ENCODE measurements at regions not wholly inside any gene's neighbourhood (a gene's known extent, or its start where the extent isn't known, plus 50 kb on each side); places are given as distances from the start of the nearest gene placed in this dataset.
"Not testable (repeated sequence)": the region's sequence is repeated elsewhere in the genome, so short reads cannot be mapped to it uniquely, and the experiment has no call there.

- DNase-seq = no peak
- Mint-ChIP-seq H3K27ac (no peak overlapping the region), H3K27me3 (no peaks in the 10 kb centered on the region), H3K4me1 (no peaks in the 10 kb centered on the region), H3K9me3 (ENCODE audit: insufficient read depth) (no peaks in the 10 kb centered on the region), H3K4me3 (no peak overlapping the region)
- H3K27ac ChIP-seq (ENCODE audit: low read length in 2 of 2) = no peak overlapping the region
- ChIA-PET POLR2A (no interaction called here), CTCF (no interaction called here)
- TF ChIP-seq EZH2 (IDR thresholded peaks at IDR 0.05; ENCODE audit: borderline replicate concordance, insufficient read depth, low read depth, low read length, poor library complexity, severe bottlenecking) = no peak
- TF ChIP-seq, protein P1, sequence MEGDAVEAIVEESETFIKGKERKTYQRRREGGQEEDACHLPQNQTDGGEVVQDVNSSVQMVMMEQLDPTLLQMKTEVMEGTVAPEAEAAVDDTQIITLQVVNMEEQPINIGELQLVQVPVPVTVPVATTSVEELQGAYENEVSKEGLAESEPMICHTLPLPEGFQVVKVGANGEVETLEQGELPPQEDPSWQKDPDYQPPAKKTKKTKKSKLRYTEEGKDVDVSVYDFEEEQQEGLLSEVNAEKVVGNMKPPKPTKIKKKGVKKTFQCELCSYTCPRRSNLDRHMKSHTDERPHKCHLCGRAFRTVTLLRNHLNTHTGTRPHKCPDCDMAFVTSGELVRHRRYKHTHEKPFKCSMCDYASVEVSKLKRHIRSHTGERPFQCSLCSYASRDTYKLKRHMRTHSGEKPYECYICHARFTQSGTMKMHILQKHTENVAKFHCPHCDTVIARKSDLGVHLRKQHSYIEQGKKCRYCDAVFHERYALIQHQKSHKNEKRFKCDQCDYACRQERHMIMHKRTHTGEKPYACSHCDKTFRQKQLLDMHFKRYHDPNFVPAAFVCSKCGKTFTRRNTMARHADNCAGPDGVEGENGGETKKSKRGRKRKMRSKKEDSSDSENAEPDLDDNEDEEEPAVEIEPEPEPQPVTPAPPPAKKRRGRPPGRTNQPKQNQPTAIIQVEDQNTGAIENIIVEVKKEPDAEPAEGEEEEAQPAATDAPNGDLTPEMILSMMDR (IDR thresholded peaks at IDR 0.05) = no peak
- H4K20me1 ChIP-seq (ENCODE audit: control insufficient read depth, insufficient read depth, low read length, poor library complexity, severe bottlenecking) = no peaks in the 10 kb centered on the region
- no peak overlapping the region for H3K4me3 ChIP-seq (ENCODE audit: control extremely low read depth in 1 of 5, extremely low read depth in 1 of 5, insufficient read depth in 1 of 5, low read depth in 2 of 5, low read length in 4 of 5)
- no peaks in the 10 kb centered on the region for H3K4me1 ChIP-seq (ENCODE audit: control insufficient read depth in 2 of 2, insufficient read depth in 2 of 2, low read length in 2 of 2)
- no peaks in the 10 kb centered on the region for H3K36me3 ChIP-seq (replicated peaks in 1 of 2; ENCODE audit: control extremely low read depth in 1 of 2, control insufficient read depth in 1 of 2, extremely low read depth in 1 of 2, insufficient read depth in 2 of 2, low read length in 1 of 2)
- no CpG with 5 or more reads among the region's 4 CpGs for WGBS (ENCODE audit: insufficient coverage)
- H3K27me3 ChIP-seq (replicated peaks in 1 of 4; ENCODE audit: control extremely low read depth in 1 of 4, control insufficient read depth in 3 of 4, insufficient read depth in 4 of 4, low read length in 3 of 4) = no peaks in the 10 kb centered on the region
- H3K9ac ChIP-seq (ENCODE audit: low read length) = no peak overlapping the region
- intact Hi-C loops (cut with micrococcal nuclease) = no loop called here
- no peak for ATAC-seq (ENCODE audit: low read depth)
- no peak overlapping the region for H2AFZ ChIP-seq (ENCODE audit: insufficient read depth, low read depth, low read length, poor library complexity, severe bottlenecking)
- no peaks in the 10 kb centered on the region for H3K79me2 ChIP-seq (ENCODE audit: control insufficient read depth, insufficient read depth, low read length)
- H3K4me2 ChIP-seq (replicated peaks; ENCODE audit: low read depth, low read length, poor library complexity, severe bottlenecking) = no peak overlapping the region
- H3K9me3 ChIP-seq (ENCODE audit: control extremely low read depth in 1 of 3, control insufficient read depth in 2 of 3, insufficient read depth in 1 of 3, low read length in 2 of 3) = peaks cover 0 to 4% (median 2%) of the 10 kb centered on the region in 3 donors
Observed at GRCh38 chr3:164791263-164791662, 287.0 kb downstream of the SI start.

DNA sequence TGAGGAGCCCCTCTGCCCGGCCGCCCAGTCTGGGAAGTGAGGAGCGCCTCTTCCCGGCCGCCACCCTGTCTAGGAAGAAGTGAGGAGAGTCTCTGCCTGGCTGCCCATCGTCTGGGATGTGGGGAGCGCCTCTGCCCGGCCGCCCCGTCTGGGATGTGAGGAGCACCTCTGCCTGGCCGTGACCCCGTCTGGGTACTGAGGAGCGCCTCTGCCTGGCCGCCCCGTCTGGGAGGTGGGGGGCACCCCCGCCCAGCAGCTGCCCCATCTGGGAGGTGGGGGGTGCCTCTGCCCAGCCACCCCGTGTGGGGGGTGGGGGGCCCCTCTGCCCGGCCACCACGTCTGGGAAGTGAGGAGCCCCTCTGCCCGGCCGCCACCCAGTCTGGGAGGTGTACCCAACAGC lies 293.9 kb downstream of the SI start:
- H3K27me3 Mint-ChIP-seq; ATAC-seq (ENCODE audit: low read depth); H3K4me1 ChIP-seq (ENCODE audit: control insufficient read depth in 2 of 2, insufficient read depth in 2 of 2, low read length in 2 of 2); H3K9me3 Mint-ChIP-seq (ENCODE audit: insufficient read depth); DNase-seq; CTCF ChIA-PET; H3K79me2 ChIP-seq (ENCODE audit: control insufficient read depth, insufficient read depth, low read length); H3K4me1 Mint-ChIP-seq; H4K20me1 ChIP-seq (ENCODE audit: control insufficient read depth, insufficient read depth, low read length, poor library complexity, severe bottlenecking); H3K4me3 ChIP-seq (ENCODE audit: control extremely low read depth in 1 of 5, extremely low read depth in 1 of 5, insufficient read depth in 1 of 5, low read depth in 2 of 5, low read length in 4 of 5); intact Hi-C loops (cut with micrococcal nuclease); H3K4me2 ChIP-seq (replicated peaks; ENCODE audit: low read depth, low read length, poor library complexity, severe bottlenecking); H3K27ac Mint-ChIP-seq; H2AFZ ChIP-seq (ENCODE audit: insufficient read depth, low read depth, low read length, poor library complexity, severe bottlenecking); POLR2A ChIA-PET; H3K27ac ChIP-seq (ENCODE audit: low read length in 2 of 2); H3K36me3 ChIP-seq (replicated peaks in 1 of 2; ENCODE audit: control extremely low read depth in 1 of 2, control insufficient read depth in 1 of 2, extremely low read depth in 1 of 2, insufficient read depth in 2 of 2, low read length in 1 of 2); H3K4me3 Mint-ChIP-seq; H3K9ac ChIP-seq (ENCODE audit: low read length); H3K27me3 ChIP-seq (replicated peaks in 1 of 4; ENCODE audit: control extremely low read depth in 1 of 4, control insufficient read depth in 3 of 4, insufficient read depth in 4 of 4, low read length in 3 of 4): not testable (repeated sequence)
- WGBS (ENCODE audit: insufficient coverage) = 97% methylated on average over 8 of the region's 21 CpGs
- H3K9me3 ChIP-seq (ENCODE audit: control extremely low read depth in 1 of 3, control insufficient read depth in 2 of 3, insufficient read depth in 1 of 3, low read length in 2 of 3) = peaks cover 0 to 12% (median 0%) of the 10 kb centered on the region in 3 donors

Measured in B cell (primary cell).